K562 (cell line): ENCODE measurements at regions not wholly inside any gene's neighbourhood (a gene's known extent, or its start where the extent isn't known, plus 50 kb on each side); places are given as distances from the start of the nearest gene placed in this dataset.

Source experiments
- ARHGAP35 ChIP-seq: fragments of 450-650 bp; IDR thresholded peaks from 2 replicates; pipeline ENCODE4 v1.6.1; 2018; ENCODE audit not compliant: partially characterized antibody
- C11orf30 ChIP-seq: fragments of 450-650 bp; IDR thresholded peaks from 2 replicates; pipeline ENCODE4 v1.6.1; 2016; ENCODE audit warnings: low read depth, mild to moderate bottlenecking
- CXXC5 ChIP-seq: fragments of 250-450 bp; sonication (Bioruptor Pico); IDR thresholded peaks from 2 replicates; pipeline ENCODE4 v1.8.0; 2022; ENCODE audit warnings: inconsistent platforms, mild to moderate bottlenecking, moderate library complexity
- ESRRA ChIP-seq: fragments of 450-650 bp; IDR thresholded peaks from 2 replicates; pipeline ENCODE4 v1.6.1; 2014; ENCODE audit warnings: low read depth, mild to moderate bottlenecking, moderate library complexity, borderline replicate concordance
- HDAC1 ChIP-seq, 2 experiments: fragments of 450-650 bp; IDR thresholded peaks; 2 replicates each; pipeline ENCODE4 v1.6.1; 2016 to 2017; ENCODE audit warnings: inconsistent platforms in 1 of 2, mild to moderate bottlenecking in 1 of 2, moderate library complexity in 1 of 2
- HNRNPUL1 ChIP-seq: fragments of 200-400 bp; formaldehyde crosslinking; IDR thresholded peaks from 2 replicates; pipeline ENCODE4 v1.6.1; 2017; ENCODE audit warnings: low read length
- HSF4 ChIP-seq: fragments of 250-450 bp; sonication (Bioruptor Pico); IDR thresholded peaks from 2 replicates; pipeline ENCODE4 v2.1.2; 2022; ENCODE audit warnings: mild to moderate bottlenecking, moderate library complexity, borderline replicate concordance
- KDM1A ChIP-seq, 2 experiments: fragments of 450-650 bp; IDR thresholded peaks; 2 replicates each; pipeline ENCODE4 v1.6.1; 2016; ENCODE audit warnings: mild to moderate bottlenecking in 2 of 2
- KDM2B ChIP-seq: fragments of 250-450 bp; sonication (Bioruptor Pico); IDR thresholded peaks from 2 replicates; pipeline ENCODE4 v1.8.0; 2021; ENCODE audit warnings: mild to moderate bottlenecking, moderate library complexity
- NR4A1 ChIP-seq, 2 experiments: fragments of 250-450 bp in 1 of 2; fragments of 450-650 bp in 1 of 2; sonication (Bioruptor Pico) in 1 of 2; IDR thresholded peaks; 2 replicates each; pipeline versions ENCODE4 v1.4.0 to v1.6.1; 2016 to 2020; ENCODE audit warnings: mild to moderate bottlenecking in 2 of 2, missing compliant biosample characterization in 1 of 2, missing genetic modification characterization in 1 of 2, moderate library complexity in 1 of 2
- SREBF1 ChIP-seq: fragments of 150-350 bp; IDR thresholded peaks from 2 replicates; pipeline ENCODE4 v1.6.1; 2014; ENCODE audit warnings: antibody characterized with exemption, low read depth, low read length, borderline replicate concordance
- ZNF146 ChIP-seq: IDR thresholded peaks from one replicate; pipeline ENCODE4 v1.6.1; 2018; ENCODE audit warnings: missing compliant biosample characterization; ENCODE audit not compliant: unreplicated experiment
- TF ChIP-seq, protein P1 (sequence below): sonication (generic); formaldehyde crosslinking; IDR thresholded peaks from 2 replicates; pipeline ENCODE4 v1.8.0; 2022; ENCODE audit warnings: mild to moderate bottlenecking, missing genetic modification reagents
- TF ChIP-seq, protein P2 (sequence below), 3 experiments: IDR thresholded peaks in 2 of 3; conservative IDR thresholded peaks in 1 of 3; 2 replicates each; pipeline ENCODE4 v1.5.1; 2011 to 2012; ENCODE audit warnings: low read length in 3 of 3, mild to moderate bottlenecking in 3 of 3, control low read depth in 2 of 3, improper control_type of control experiment in 1 of 3, inconsistent platforms in 1 of 3, low read depth in 1 of 3, mixed read lengths in 1 of 3, moderate library complexity in 1 of 3; ENCODE audit not compliant: insufficient read depth in 2 of 3
- TF ChIP-seq, protein P3 (sequence below): fragments of 450-650 bp; IDR thresholded peaks from 2 replicates; pipeline ENCODE4 v1.6.1; 2016; ENCODE audit warnings: antibody characterized with exemption
- TF ChIP-seq, protein P4 (sequence below): fragments of 250-450 bp; sonication (Bioruptor Pico); IDR thresholded peaks from 2 replicates; pipeline ENCODE4 v1.4.0; 2020; ENCODE audit warnings: mild to moderate bottlenecking
- TF ChIP-seq, protein P5 (sequence below): sonication (generic); formaldehyde crosslinking; IDR thresholded peaks from 2 replicates; pipeline ENCODE4 v1.8.0; 2023; ENCODE audit warnings: missing genetic modification reagents, mild to moderate bottlenecking, borderline replicate concordance

DNA sequence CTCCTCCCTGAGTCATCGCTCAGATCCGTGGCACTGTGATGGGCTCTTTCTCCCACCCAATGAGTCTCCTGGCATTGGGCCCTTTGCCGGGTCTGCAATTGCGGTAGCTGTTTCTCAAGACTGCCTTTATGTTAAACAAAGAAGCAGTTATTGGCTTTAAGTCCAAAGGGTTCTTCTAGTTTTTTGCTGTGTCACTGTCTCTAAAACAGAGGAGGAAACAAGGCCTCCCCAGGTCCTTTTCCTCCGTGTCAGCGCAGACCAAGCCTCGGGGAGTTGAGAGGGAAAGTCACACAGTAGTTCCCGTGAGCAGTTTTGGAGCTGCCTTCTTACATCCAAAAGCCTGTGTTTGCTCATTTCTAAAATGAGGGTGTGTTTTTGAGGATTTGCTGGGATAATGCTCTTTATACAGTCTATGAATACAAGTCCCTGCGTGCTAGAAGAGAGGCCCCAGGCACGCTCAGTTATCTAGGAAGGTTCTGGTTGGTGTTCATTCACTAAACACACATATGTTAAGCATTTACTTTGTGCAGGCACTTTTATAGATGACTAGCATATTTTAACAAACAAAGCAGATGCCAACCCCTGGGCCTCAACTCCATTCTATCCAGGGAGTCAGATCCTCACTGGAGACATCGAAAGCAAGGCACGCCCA, 126.0 kb upstream of the PZP start (continued):
- TF ChIP-seq, protein P1, sequence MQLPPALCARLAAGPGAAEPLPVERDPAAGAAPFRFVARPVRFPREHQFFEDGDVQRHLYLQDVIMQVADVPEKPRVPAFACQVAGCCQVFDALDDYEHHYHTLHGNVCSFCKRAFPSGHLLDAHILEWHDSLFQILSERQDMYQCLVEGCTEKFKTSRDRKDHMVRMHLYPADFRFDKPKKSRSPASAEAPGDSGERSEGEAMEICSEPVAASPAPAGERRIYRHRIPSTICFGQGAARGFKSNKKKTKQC, result no peak
- TF ChIP-seq C11orf30 (peak; percentile 80), HNRNPUL1 (no peak), HDAC1 (IDR thresholded peaks at IDR 0.05) (no peak), ESRRA (no peak), CXXC5 (CRISPR knock-in tag) (0 out of 2 replicates have a peak, but pooled peaks have one; percentile 29), KDM2B (CRISPR knock-in tag) (no peak), ARHGAP35 (no peak), ZNF146 (CRISPR knock-in tag) (no peak), SREBF1 (no peak), KDM1A (IDR thresholded peaks at IDR 0.05) (no peak), HSF4 (CRISPR knock-in tag) (no peak), NR4A1 (CRISPR knock-in tag; IDR thresholded peaks at IDR 0.05) (no peak), NR4A1 (tag; IDR thresholded peaks at IDR 0.05) (no peak)
- TF ChIP-seq, protein P2, sequence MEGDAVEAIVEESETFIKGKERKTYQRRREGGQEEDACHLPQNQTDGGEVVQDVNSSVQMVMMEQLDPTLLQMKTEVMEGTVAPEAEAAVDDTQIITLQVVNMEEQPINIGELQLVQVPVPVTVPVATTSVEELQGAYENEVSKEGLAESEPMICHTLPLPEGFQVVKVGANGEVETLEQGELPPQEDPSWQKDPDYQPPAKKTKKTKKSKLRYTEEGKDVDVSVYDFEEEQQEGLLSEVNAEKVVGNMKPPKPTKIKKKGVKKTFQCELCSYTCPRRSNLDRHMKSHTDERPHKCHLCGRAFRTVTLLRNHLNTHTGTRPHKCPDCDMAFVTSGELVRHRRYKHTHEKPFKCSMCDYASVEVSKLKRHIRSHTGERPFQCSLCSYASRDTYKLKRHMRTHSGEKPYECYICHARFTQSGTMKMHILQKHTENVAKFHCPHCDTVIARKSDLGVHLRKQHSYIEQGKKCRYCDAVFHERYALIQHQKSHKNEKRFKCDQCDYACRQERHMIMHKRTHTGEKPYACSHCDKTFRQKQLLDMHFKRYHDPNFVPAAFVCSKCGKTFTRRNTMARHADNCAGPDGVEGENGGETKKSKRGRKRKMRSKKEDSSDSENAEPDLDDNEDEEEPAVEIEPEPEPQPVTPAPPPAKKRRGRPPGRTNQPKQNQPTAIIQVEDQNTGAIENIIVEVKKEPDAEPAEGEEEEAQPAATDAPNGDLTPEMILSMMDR (IDR thresholded peaks at IDR 0.05 in 2 of 3, conservative IDR thresholded peaks at IDR 0.05 in 1 of 3; ENCODE audit: insufficient read depth in 2 of 3, low read depth in 1 of 3, low read length in 3 of 3), result no peak
- TF ChIP-seq, protein P3, sequence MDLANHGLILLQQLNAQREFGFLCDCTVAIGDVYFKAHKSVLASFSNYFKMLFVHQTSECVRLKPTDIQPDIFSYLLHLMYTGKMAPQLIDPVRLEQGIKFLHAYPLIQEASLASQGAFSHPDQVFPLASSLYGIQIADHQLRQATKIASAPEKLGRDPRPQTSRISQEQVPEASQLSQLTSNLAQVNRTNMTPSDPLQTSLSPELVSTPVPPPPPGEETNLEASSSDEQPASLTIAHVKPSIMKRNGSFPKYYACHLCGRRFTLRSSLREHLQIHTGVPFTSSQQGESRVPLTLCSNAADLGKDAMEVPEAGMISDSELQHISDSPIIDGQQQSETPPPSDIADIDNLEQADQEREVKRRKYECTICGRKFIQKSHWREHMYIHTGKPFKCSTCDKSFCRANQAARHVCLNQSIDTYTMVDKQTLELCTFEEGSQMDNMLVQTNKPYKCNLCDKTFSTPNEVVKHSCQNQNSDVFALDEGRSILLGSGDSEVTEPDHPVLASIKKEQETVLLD, result no peak
- TF ChIP-seq, protein P4, sequence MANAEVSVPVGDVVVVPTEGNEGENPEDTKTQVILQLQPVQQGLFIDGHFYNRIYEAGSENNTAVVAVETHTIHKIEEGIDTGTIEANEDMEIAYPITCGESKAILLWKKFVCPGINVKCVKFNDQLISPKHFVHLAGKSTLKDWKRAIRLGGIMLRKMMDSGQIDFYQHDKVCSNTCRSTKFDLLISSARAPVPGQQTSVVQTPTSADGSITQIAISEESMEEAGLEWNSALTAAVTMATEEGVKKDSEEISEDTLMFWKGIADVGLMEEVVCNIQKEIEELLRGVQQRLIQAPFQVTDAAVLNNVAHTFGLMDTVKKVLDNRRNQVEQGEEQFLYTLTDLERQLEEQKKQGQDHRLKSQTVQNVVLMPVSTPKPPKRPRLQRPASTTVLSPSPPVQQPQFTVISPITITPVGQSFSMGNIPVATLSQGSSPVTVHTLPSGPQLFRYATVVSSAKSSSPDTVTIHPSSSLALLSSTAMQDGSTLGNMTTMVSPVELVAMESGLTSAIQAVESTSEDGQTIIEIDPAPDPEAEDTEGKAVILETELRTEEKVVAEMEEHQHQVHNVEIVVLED (CRISPR knock-in tag), result no peak
- TF ChIP-seq, protein P5, sequence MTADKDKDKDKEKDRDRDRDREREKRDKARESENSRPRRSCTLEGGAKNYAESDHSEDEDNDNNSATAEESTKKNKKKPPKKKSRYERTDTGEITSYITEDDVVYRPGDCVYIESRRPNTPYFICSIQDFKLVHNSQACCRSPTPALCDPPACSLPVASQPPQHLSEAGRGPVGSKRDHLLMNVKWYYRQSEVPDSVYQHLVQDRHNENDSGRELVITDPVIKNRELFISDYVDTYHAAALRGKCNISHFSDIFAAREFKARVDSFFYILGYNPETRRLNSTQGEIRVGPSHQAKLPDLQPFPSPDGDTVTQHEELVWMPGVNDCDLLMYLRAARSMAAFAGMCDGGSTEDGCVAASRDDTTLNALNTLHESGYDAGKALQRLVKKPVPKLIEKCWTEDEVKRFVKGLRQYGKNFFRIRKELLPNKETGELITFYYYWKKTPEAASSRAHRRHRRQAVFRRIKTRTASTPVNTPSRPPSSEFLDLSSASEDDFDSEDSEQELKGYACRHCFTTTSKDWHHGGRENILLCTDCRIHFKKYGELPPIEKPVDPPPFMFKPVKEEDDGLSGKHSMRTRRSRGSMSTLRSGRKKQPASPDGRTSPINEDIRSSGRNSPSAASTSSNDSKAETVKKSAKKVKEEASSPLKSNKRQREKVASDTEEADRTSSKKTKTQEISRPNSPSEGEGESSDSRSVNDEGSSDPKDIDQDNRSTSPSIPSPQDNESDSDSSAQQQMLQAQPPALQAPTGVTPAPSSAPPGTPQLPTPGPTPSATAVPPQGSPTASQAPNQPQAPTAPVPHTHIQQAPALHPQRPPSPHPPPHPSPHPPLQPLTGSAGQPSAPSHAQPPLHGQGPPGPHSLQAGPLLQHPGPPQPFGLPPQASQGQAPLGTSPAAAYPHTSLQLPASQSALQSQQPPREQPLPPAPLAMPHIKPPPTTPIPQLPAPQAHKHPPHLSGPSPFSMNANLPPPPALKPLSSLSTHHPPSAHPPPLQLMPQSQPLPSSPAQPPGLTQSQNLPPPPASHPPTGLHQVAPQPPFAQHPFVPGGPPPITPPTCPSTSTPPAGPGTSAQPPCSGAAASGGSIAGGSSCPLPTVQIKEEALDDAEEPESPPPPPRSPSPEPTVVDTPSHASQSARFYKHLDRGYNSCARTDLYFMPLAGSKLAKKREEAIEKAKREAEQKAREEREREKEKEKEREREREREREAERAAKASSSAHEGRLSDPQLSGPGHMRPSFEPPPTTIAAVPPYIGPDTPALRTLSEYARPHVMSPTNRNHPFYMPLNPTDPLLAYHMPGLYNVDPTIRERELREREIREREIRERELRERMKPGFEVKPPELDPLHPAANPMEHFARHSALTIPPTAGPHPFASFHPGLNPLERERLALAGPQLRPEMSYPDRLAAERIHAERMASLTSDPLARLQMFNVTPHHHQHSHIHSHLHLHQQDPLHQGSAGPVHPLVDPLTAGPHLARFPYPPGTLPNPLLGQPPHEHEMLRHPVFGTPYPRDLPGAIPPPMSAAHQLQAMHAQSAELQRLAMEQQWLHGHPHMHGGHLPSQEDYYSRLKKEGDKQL (CRISPR knock-in tag), result no peak
